Right lobe of liver (tissue), 6 donors: ENCODE measurements at regions not wholly inside any gene's neighbourhood (a gene's known extent, or its start where the extent isn't known, plus 50 kb on each side); places are given as distances from the start of the nearest gene placed in this dataset.

Source experiments
- ATAC-seq, 4 donors: fragments of 200-7000 bp; cut with Tn5 transposase; one replicate each; pipeline ENCODE4 v1.9.1; 2020; ENCODE audit warnings: mild to moderate bottlenecking in 4 of 4, moderate library complexity in 4 of 4
- DNase-seq, 3 donors: peaks; one replicate each; pipeline ENCODE4 v3.0.0-alpha.2; 2020
- H3K27ac ChIP-seq, 3 donors: fragments of 200-600 bp; one replicate each; pipeline ENCODE4 v1.8.0; 2022
- H3K27me3 ChIP-seq, 2 donors: fragments of 200-600 bp; one replicate each; pipeline ENCODE4 v1.8.0; 2022
- H3K36me3 ChIP-seq, 4 donors: fragments of 200-600 bp; sonication (generic) in 1 of 4; one replicate each; pipeline versions ENCODE4 v1.5.1 to v1.8.0; 2017 to 2022; ENCODE audit warnings: control low read depth in 1 of 4
- H3K4me1 ChIP-seq, 4 donors: fragments of 200-600 bp; sonication (generic) in 1 of 4; one replicate each; pipeline versions ENCODE4 v1.5.1 to v1.8.0; 2017 to 2022; ENCODE audit warnings: control low read depth in 1 of 4
- H3K4me3 ChIP-seq, 3 donors: fragments of 200-600 bp; one replicate each; pipeline ENCODE4 v1.8.0; 2022
- H3K9me3 ChIP-seq, 4 donors: fragments of 200-600 bp; sonication (generic) in 1 of 4; one replicate each; pipeline versions ENCODE4 v1.5.1 to v1.8.0; 2017 to 2022; ENCODE audit warnings: control low read depth in 1 of 4
- CTCF ChIP-seq, 4 donors: fragments of 200-600 bp in 3 of 4; fragments of 450-650 bp in 1 of 4; IDR thresholded peaks; one replicate each; pipeline versions ENCODE4 v1.5.1 to v1.8.0; 2016 to 2022; ENCODE audit warnings: antibody characterized with exemption in 4 of 4, mild to moderate bottlenecking in 2 of 4
- POLR2A ChIP-seq: fragments of 450-650 bp; IDR thresholded peaks from one replicate; pipeline ENCODE4 v1.6.1; 2017; ENCODE audit warnings: antibody characterized with exemption, mild to moderate bottlenecking
- WGBS: methylation state at CpG from one replicate; pipeline ENCODE4 v1.1.6; 2018; ENCODE audit warnings: low coverage, low lambda C conversion rate; ENCODE audit not compliant: insufficient coverage; ENCODE audit errors: missing lambda C conversion rate; 5-methylcytosine and 5-hydroxymethylcytosine counted together
- intact Hi-C, 2 donors: fragments of 100-400 bp; cut with DNase I; formaldehyde crosslinking; loops; one replicate each; pipeline versions ENCODE4 v1.11.2 to v1.14.1; 2022
- donor health status: DM: no; HTN: yes; CAD: no.
- donor health status: DM: no; HTN: no; CAD: no.
- donor health status: DM: no; HTN: no; CAD: no.
- donor health status: DM: no; HTN: yes; CAD: no.
- donor health status: DM: no; HTN: yes; CAD: no.

GRCh38 chr4:123248085-123248659, 148.4 kb upstream of the SPRY1 start:
- DNase-seq (no peak), ATAC-seq (no peak)
- no peak overlapping the region for H3K27ac ChIP-seq
- peaks cover 0 to 2% (median 0%) of the 10 kb centered on the region in 4 donors for H3K36me3 ChIP-seq
- TF ChIP-seq POLR2A: no peak
- no peak for TF ChIP-seq CTCF (IDR thresholded peaks at IDR 0.05)
- no peak overlapping the region for H3K4me3 ChIP-seq
- no peaks in the 10 kb centered on the region for H3K4me1 ChIP-seq
- H3K27me3 ChIP-seq: no peaks in the 10 kb centered on the region
- 69% methylated on average over 1 of the region's 1 CpG for WGBS
- H3K9me3 ChIP-seq: no peaks in the 10 kb centered on the region
- intact Hi-C loops: no loop called here

- DNase-seq (no peak), ATAC-seq (no peak)
- H3K4me3 ChIP-seq: no peak overlapping the region
- peaks cover 0 to 2% (median 0%) of the 10 kb centered on the region in 4 donors for H3K36me3 ChIP-seq
- no peaks in the 10 kb centered on the region for H3K27me3 ChIP-seq
- no peaks in the 10 kb centered on the region for H3K4me1 ChIP-seq
- no peak overlapping the region for H3K27ac ChIP-seq
- intact Hi-C loops: no loop called here
- WGBS: 100% methylated on average over 1 of the region's 1 CpG
- no peaks in the 10 kb centered on the region for H3K9me3 ChIP-seq
- TF ChIP-seq CTCF (IDR thresholded peaks at IDR 0.05) (no peak), POLR2A (no peak)
Observed at GRCh38 chr4:123249821-123250220, 146.8 kb upstream of the SPRY1 start.

- H3K4me3 ChIP-seq: no peak overlapping the region
- DNase-seq (no peak), ATAC-seq (peak; percentile 23 to 69 (median 46))
- no peaks in the 10 kb centered on the region for H3K4me1 ChIP-seq
- no peaks in the 10 kb centered on the region for H3K36me3 ChIP-seq
- no peak for TF ChIP-seq POLR2A
- TF ChIP-seq CTCF (IDR thresholded peaks at IDR 0.05): no peak
- no peak overlapping the region for H3K27ac ChIP-seq
- no peaks in the 10 kb centered on the region for H3K9me3 ChIP-seq
- H3K27me3 ChIP-seq: no peaks in the 10 kb centered on the region
- intact Hi-C loops: no loop called here
Observed at GRCh38 chr4:123250843-123251242, 145.8 kb upstream of the SPRY1 start.

GRCh38 chr4:123255971-123256370, 140.6 kb upstream of the SPRY1 start:
- peaks cover 0 to 4% (median 0%) of the 10 kb centered on the region in 4 donors for H3K36me3 ChIP-seq
- DNase-seq: no peak

More at GRCh38 chr4:123255971-123256370, 140.6 kb upstream of the SPRY1 start:
- no peaks in the 10 kb centered on the region for H3K27me3 ChIP-seq
- no peak for ATAC-seq
- no peak for TF ChIP-seq CTCF (IDR thresholded peaks at IDR 0.05)
- no peak for TF ChIP-seq POLR2A
- no peaks in the 10 kb centered on the region for H3K9me3 ChIP-seq
- 78% methylated on average over 6 of the region's 6 CpGs for WGBS
- intact Hi-C loops: no loop called here
- H3K27ac ChIP-seq: no peak overlapping the region
- H3K4me1 ChIP-seq: no peaks in the 10 kb centered on the region
- no peak overlapping the region for H3K4me3 ChIP-seq
